Kidney (tissue), 13 donors: ENCODE measurements at regions not wholly inside any gene's neighbourhood (a gene's known extent, or its start where the extent isn't known, plus 50 kb on each side); places are given as distances from the start of the nearest gene placed in this dataset.
"Not testable (repeated sequence)": the region's sequence is repeated elsewhere in the genome, so short reads cannot be mapped to it uniquely, and the experiment has no call there.

Experiments used
- DNase-seq, 5 donors: peaks; one replicate each; pipeline ENCODE4 v3.0.0-alpha.2; 2013 to 2020
- FAIRE-seq: peaks from 2 replicates; lab custom pipeline; 2012; peaks lifted over from hg19 to GRCh38; lab: Jason Lieb, UNC
- H3K27ac ChIP-seq, 2 donors: one replicate each; pipeline ENCODE4 v1.7.0; 2013; ENCODE audit warnings: low read depth in 2 of 2, low read length in 2 of 2, inconsistent platforms in 1 of 2
- H3K27me3 ChIP-seq: one replicate; pipeline ENCODE4 v1.7.1; 2013; ENCODE audit warnings: low read length, inconsistent platforms; ENCODE audit not compliant: control insufficient read depth, insufficient read depth
- H3K36me3 ChIP-seq, 3 donors: one replicate each; pipeline versions ENCODE4 v1.7.0 to v1.7.1; 2013; ENCODE audit warnings: low read length in 3 of 3, control low read depth in 1 of 3, inconsistent platforms in 1 of 3; ENCODE audit not compliant: insufficient read depth in 3 of 3, control insufficient read depth in 2 of 3
- H3K4me1 ChIP-seq, 3 donors: one replicate each; pipeline versions ENCODE4 v1.7.0 to v1.7.1; 2013; ENCODE audit warnings: low read length in 3 of 3, inconsistent platforms in 1 of 3, low read depth in 1 of 3; ENCODE audit not compliant: control insufficient read depth in 2 of 3, insufficient read depth in 2 of 3
- H3K4me3 ChIP-seq, 3 donors: one replicate each; pipeline versions ENCODE4 v1.7.0 to v1.8.1; 2013; ENCODE audit warnings: low read length in 3 of 3, control low read depth in 1 of 3, inconsistent platforms in 1 of 3
- H3K9ac ChIP-seq, 3 donors: one replicate each; pipeline versions ENCODE4 v1.7.0 to v1.7.1; 2013; ENCODE audit warnings: low read length in 3 of 3, control low read depth in 1 of 3, inconsistent platforms in 1 of 3
- H3K9me3 ChIP-seq, 3 donors: one replicate each; pipeline versions ENCODE4 v1.7.0 to v1.7.1; 2013; ENCODE audit warnings: low read length in 3 of 3, control low read depth in 1 of 3, inconsistent platforms in 1 of 3; ENCODE audit not compliant: control insufficient read depth in 2 of 3, insufficient read depth in 1 of 3
- CTCF ChIP-seq: IDR thresholded peaks from 3 replicates; pipeline ENCODE4 v1.5.1; 2012; ENCODE audit warnings: mild to moderate bottlenecking, moderate library complexity, borderline replicate concordance; ENCODE audit not compliant: insufficient read depth; ENCODE audit errors: extremely low read depth
- intact Hi-C: fragments of 100-400 bp; cut with DNase I; formaldehyde crosslinking; loops from one replicate; pipeline ENCODE4 v1.11.1; 2022
- donor health status: control.
- donor health status: control.
- donor health status: control.
- donor health status: control.
- donor health status: control.
- donor health status: DM: yes; HTN: yes; CAD: no.
- donor health status: Normal renal cell carcinoma (clear cell type).

GRCh38 chr20:4632876-4633275 is 53.4 kb upstream of the PRNP start:
- FAIRE-seq = no peak
- Histone ChIP-seq H3K9ac (no peak overlapping the region), H3K4me1 (no peaks in the 10 kb centered on the region), H3K4me3 (no peak overlapping the region), H3K27me3 (no peaks in the 10 kb centered on the region), H3K36me3 (no peaks in the 10 kb centered on the region), H3K9me3 (no peaks in the 10 kb centered on the region), H3K27ac (no peak overlapping the region)
- intact Hi-C loops = no loop called here
- no peak for DNase-seq
- no peak for TF ChIP-seq CTCF

GRCh38 chr20:4626228-4626627 is 60.0 kb upstream of the PRNP start:
- intact Hi-C loops = no loop called here
- Histone ChIP-seq H3K4me3 (no peak overlapping the region), H3K27ac (no peak overlapping the region), H3K9ac (no peak overlapping the region), H3K27me3 (no peaks in the 10 kb centered on the region), H3K36me3 (no peaks in the 10 kb centered on the region), H3K4me1 (no peaks in the 10 kb centered on the region), H3K9me3 (no peaks in the 10 kb centered on the region)
- no peak for TF ChIP-seq CTCF
- no peak for DNase-seq
- no peak for FAIRE-seq

GRCh38 chr20:4625687-4626086 is 60.6 kb upstream of the PRNP start:
- Histone ChIP-seq H3K27ac (no peak overlapping the region), H3K36me3 (no peaks in the 10 kb centered on the region), H3K9ac (no peak overlapping the region), H3K4me3 (no peak overlapping the region), H3K27me3 (no peaks in the 10 kb centered on the region), H3K9me3 (no peaks in the 10 kb centered on the region), H3K4me1 (no peaks in the 10 kb centered on the region)
- no peak for DNase-seq
- intact Hi-C loops = no loop called here
- FAIRE-seq = no peak
- TF ChIP-seq CTCF = no peak

- FAIRE-seq, DNase-seq: not testable (repeated sequence)
These were observed 61.5 kb upstream of the PRNP start for GRCh38 chr20:4624675-4625336.

GRCh38 chr20:4619144-4619543 is 67.1 kb upstream of the PRNP start:
- H3K36me3 ChIP-seq, H3K4me3 ChIP-seq, H3K27me3 ChIP-seq, FAIRE-seq, H3K4me1 ChIP-seq, H3K9me3 ChIP-seq, DNase-seq, intact Hi-C loops, H3K9ac ChIP-seq, H3K27ac ChIP-seq: not testable (repeated sequence)

More at GRCh38 chr20:4624675-4625336, 61.5 kb upstream of the PRNP start:
- H3K4me1 ChIP-seq, H3K9me3 ChIP-seq, H3K27me3 ChIP-seq, intact Hi-C loops, H3K27ac ChIP-seq, H3K4me3 ChIP-seq, H3K36me3 ChIP-seq, H3K9ac ChIP-seq: not testable (repeated sequence)
